ENCODE measurements at regions not wholly inside any gene's neighbourhood (a gene's known extent, or its start where the extent isn't known, plus 50 kb on each side); places are given as distances from the start of the nearest gene placed in this dataset.
"Not testable (repeated sequence)": the region's sequence is repeated elsewhere in the genome, so short reads cannot be mapped to it uniquely, and the experiment has no call there.

DNA sequence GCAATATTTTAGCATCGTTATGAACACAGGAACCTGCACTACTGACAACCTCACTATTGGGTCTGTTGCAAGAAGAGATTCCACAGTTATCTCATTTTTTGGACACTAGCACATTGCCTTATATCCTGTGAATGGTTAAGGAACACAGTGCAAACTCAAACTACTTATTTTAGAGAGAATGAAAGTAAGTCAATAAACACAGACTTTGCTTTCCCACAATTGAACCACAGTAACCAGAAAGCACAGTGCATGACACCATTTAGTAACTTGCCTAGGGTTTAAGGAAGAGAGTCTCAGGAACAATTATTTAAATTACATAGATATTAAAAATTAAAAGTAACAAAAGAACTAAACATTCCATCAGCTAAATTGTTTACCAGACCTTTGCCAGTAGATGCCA lies 468.8 kb downstream of the ZWINT start:
- DNase-seq, result no peak

DNA sequence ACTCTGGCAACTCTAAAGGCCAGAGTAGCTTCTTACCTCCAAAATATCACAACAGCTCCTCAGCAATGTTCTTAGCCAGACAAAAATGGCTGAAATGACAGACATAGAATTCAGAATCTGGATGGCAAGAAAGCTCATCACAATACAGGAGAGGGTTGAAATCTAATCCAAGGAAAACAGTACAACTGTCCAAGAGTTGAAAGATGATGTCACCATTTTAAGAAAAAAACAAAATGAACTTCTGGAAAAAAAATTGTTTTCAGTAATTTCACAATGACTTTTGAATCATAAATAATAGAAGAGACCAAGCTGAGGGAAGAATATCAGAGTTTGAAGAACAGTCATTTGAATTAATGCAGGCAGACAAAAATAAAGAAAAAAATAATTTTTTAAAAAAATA lies 479.5 kb downstream of the ZWINT start:
- no peak for DNase-seq

DNA sequence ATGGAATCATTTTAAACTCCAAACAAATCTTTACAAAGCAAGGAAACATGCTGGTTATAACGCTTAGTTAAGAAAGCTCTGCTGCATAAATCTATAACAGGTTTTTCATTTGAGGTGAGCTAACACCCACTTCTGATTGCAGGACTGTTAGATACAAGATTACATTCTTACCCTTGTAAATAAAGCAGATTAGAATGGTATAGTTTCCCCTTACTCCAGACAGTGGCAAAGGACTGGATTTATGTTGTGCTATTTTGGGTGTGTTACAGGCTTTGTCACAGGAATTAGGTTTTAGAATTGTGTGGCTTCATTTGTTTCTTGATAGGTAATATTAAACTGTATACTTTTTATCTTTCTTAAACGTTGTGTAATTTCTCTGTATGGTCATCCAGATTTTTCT lies 487.6 kb downstream of the ZWINT start:
- DNase-seq, result no peak

DNA sequence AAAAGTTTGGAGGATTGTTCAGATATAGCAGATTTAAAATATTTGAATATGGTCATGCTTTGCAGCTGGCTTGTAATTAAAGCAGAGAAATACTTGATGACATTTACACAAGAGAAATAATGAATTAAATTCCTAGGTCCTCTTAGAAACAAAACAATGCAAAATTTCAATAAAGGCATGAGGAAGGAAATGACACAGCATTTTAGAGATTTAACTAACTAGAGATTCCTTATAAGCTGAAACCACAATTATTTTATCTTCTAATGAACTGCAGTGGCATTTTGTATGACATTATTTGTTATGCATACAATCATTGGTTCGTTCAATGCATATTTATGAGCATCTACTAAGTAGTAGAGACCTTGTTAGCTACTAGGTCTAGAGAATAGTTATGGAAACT lies 490.9 kb downstream of the ZWINT start:
- no peak for DNase-seq

DNA sequence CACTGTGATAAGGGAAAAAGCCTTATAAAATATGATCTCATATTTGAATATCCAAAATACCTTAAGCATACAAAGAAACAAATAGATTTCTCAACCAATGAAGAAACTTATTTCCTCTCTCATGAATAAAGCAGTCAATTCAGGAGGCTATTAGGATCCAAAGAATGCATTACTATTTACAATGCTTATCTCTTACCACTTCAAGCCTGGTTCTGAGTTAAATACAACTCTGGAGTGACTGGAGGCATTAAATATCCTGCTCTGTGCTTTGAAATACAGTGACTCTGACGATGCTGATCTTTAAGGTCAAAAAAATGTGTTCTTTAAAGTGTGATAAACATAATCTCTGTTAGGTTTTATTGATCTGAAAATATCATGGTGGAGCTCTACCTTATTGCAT lies 493.2 kb downstream of the ZWINT start:
- DNase-seq, result no peak

DNA sequence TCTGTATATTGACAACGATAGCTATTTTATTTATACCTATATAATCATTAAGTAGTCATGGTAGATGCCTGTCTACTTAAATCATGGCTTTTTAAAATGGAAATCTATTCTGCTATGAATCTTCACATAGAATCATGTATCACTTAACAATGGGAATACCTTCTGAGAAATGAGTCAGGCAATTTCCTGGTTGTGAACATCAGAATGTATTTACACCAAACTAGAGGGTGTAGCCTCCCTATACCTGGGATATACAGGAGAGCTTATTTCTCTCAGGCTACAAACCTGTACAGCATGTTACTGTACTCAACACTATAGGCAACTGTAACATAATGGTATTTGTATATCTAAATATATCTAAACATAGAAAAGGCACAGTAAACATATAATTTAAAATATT lies 502.3 kb downstream of the ZWINT start:
- DNase-seq, result no peak

DNA sequence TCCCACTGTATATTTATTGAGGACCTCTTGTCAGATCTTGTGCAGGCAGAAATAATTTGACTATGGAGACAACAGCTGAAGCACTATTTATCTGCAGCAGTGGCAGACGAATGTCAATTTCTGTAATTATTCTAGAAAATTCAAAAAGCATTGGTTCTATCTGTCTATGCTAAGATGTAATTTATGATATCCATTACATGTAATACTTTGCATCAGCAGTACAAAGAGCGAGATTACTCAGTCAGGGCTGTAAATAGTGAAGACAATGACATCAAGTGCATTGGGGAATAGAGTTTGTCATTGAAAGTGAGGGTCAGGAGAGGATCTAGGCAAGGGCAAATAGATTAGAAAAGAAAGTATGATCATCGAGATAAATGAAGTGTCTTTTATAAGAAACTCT lies 508.2 kb downstream of the ZWINT start:
- DNase-seq, result no peak

DNA sequence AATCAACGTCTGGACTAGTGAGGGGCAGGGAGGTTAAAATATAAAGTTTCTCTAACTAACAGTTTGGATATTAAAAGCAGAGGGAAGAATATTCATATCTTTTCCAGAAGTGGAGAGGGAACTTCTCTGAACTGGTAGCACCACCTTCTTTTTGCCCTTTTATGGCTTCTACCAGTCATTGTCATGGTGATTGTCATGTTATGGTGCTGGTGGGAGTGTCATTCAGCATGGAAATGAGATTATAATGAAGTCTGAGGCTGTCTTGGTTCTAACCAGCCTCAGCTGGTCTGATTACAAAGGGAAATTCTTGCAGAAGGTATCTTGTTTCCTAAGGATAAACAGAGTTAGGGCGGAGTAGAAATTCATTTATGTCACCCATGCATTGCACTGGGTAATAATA lies 523.8 kb downstream of the ZWINT start:
- no peak for DNase-seq

DNA sequence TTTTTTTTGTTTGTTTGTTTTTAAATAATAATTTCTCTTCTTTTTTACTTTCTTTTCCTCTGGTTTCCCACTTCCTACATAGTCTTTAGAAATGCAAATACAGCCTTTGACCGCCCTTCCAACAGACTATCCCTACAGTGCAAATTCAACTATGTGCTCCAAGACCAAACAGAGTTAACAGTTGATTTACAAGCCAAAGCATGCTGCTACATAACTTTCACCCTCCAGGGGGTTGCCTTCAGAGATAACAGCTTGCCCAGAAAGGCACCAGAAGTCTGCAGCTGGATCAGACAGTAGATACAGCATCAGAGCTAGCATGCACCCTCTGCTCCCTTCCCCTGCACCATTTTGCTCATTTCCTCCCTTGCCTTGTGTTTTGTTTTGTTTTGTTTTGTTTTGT lies 539.0 kb downstream of the ZWINT start:
- no peak for DNase-seq

DNA sequence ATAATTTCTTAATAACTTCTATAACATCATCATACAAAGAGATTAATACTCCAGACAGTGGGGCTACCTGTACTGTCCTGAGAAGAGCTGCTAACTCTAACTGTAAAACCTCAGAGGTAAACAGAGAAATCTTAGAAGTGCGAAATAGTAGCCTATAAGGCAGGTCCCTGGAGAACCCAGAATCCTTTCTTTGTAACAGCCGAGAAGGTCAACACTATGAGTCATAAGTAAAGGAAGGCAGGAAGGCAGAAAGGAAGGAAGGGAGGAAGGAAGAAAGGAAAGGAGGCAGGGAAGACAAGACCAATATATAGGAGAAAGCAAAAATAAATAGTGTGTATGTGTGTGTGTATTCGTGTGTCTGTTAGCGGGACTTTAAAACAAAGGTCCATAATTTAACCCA lies 540.6 kb downstream of the ZWINT start:
- no peak for DNase-seq

DNA sequence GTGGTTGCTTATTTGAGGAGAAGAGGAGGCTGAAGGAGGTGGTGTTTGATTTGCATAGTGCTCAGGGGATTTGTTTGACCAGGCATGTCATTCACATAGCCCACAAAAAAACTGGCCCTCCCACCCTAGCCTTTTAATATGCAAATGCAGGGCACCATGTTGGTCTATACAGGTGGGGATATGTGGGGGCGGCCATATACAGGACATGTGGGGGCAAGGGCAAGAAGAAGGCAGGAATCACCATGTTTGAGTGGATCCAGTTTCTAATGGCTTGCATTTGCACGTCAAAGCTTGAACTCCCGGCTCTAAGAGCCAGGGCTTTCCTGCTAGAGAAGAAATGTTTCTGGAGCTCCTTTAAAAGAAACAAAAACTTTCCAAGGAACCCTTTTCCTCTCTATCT lies 541.0 kb downstream of the ZWINT start:
- DNase-seq, result no peak

DNA sequence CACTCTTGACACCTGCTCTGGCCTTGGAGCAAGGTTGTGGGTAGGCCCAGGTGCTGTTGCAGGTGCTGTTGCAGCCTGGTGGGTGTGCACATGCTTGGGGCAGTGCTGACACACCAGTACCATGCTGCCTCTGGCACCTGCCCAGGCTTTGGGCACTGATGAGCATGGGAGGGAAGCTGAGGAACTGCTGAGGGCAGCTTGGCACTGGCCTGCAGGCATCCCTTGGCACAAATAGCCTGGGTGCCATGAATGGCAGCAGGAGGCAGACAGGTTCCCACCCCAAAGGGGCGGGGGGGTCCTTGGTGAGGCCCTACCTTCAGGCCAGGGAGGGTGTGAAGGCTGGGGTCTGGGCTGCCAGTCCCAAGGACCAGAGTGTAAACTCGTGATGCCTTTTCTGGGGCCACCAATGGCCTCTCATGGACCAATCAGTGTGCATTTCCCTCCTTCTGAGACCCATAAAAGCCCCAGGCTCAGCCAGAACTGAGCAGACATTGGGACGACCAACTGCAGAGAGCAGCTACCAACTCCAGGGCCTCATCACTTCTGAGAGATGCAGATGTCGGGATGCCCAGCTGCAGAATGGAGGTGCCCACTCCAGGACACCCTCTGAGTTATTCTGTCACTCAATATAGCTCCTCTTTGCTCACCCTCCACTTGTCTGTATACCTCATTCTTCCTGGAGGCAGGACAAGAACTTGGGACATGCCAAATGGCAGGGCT lies 547.4 kb downstream of the ZWINT start:
- DNase-seq, result no peak

DNA sequence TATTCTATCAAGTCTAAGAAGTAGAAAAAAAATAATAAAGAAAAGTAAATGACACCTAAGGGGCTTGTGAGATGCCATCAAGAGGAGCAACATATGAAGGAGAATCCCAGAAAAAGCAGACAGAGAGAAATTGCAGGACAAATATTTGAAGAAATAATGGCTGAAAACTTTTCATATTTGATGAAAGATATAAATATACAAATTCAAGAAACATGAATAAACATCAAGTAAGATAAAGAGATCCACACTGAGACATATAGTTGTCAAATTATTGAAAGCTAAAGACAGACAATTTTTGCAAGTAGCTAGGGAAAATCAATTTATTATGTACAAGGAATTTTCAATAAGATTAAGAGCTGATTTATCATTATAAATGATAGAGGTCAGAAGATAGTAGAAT lies 558.0 kb downstream of the ZWINT start:
- no peak for DNase-seq

DNA sequence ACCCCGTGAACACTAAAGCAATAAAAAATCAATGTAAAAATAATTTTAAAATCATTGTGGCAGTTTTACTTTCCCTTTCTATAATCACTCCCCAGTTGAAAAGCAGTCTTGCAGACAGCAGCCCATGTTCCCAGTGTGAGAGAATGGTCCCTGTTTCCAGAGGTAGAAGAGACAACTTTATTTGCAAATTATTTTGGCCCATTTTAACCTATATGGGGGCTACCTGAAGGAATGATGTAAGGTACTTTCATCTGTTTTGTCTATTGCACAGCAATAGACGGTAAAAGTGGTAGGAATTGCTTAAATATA lies 559.8 kb downstream of the ZWINT start:
- no peak for DNase-seq

DNA sequence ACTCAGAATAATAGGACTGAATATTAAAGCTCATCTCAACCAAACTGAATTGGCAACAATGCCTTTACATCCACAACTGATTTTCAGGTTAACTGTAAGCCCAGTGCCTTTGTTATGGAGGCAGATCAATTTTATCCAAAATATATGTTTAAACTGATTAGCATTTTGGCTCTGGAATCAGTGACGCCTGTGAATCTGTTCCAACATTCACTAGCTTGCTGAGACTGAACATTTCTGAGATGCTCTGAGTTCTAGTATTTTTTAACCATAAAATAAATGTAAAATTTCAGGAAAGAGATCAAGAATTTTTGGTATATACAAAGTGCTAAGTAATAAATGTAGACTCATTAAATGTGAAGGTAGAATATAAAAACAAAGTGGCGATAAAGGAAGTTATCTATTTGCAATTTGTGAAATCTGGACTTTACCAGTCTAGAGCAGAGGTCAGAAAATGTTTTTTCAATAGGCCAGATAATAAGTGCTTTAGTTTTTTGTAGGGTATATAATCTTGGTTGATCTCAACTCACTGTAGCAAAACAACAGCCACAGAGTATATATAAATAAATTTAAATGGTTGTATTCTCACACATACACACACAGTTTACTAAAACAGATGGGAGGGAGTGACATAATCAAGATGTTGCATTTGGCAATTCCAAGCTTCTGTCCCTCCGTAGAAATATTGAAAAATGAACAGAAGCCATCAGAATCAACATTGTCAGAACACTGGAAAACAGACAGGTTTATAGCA lies 560.3 kb downstream of the ZWINT start:
- no peak for DNase-seq

DNA sequence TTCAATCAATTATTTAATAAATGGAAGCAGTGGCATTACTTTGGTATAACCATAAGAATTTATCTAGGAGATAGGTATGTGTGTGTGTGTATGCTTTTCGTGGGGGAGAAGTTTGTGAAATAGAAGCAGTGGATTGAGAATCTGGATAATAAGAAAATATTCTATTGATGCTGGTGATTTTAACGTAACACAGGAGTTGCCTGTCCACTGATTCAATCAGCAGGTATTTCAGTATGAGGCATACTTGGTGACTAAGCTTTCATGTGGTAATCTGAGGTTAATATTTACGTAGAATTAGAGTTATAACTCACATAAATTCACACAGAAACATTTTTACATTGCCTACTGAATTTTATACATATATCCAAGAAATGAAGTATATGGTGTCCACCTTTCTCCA lies 568.0 kb downstream of the ZWINT start:
- no peak for DNase-seq

DNA sequence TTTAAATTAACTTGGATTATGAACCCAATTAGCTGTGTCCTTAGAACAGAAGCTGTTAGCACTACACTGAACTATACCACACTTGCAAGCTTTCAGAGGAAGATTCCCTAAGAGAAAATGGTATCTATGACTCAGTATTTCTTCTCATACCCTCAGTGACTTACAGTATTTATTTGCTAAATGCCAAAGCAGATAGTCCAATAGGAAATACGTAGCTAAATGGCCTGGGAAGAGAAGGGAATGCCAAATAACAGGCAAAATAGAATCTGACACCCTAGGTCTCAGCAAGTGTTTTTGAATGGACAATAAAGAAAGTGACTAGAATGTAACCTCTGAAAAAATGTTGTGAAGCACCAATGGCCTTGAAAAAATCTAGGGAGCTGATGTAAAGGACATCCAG lies 570.8 kb downstream of the ZWINT start:
- DNase-seq, result not testable (repeated sequence)

DNA sequence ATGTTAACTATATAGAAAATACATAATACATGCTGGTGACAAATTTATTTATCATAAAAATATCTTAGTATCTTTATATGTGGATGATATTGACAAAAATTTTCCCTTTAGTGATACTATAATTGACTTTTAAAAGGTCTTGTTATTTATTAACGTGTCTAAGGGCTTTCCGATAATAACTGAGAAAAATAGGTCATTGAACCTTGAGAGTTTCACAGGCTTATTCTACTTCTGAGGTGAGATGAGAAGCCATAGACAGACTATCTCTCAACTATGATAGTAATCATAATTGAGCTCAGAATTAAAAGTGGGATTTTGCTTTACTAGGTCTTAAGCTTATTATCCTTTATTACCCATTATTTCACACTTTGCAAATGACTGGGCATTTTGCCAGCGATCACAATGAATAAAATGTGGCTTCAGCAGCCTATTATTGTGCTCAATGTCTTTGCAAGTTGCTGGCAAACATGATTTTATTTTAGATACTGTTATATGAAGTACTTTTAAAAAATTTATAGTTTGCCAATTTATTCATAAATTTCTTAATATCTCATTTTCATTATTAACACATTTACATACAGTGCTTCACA lies 574.5 kb downstream of the ZWINT start:
- no peak for DNase-seq

DNA sequence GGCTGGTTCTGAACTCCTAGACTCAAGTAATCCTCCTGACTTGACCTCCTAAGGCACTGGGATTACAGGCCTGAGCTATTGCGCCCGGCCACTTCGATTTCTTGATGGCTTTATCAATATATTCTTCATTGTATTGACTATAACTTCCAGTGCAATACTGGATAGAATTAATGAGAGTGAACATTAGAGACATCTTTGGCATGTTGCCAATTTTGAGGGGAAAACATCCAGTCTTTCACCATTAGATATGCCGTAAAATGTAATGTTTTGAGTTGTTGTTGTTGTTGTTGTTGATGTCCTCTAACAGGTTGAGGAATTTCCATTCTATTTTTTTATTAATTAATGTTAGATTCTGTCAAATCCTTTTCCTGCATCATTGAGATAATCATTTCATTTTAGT lies 578.9 kb downstream of the ZWINT start:
- DNase-seq, result no peak

DNA sequence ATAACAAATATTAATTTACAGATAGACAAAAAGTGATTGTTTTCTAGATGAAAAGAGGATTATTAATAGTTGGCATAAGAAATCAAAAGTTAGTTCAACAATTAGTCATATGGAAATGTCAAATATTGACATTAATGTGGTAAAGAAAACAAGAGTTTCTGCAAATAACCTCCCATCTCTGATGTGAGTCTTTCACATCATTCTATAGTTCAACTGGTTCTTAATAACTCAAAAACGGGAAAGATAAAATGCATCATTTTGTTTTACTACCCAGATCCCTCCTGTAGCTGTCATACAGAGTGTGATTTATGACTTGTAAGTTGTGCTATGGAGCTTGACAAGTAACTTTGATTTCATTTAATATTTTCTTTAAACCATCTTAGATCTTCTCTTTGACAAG lies 594.8 kb downstream of the ZWINT start:
- no peak for DNase-seq

DNA sequence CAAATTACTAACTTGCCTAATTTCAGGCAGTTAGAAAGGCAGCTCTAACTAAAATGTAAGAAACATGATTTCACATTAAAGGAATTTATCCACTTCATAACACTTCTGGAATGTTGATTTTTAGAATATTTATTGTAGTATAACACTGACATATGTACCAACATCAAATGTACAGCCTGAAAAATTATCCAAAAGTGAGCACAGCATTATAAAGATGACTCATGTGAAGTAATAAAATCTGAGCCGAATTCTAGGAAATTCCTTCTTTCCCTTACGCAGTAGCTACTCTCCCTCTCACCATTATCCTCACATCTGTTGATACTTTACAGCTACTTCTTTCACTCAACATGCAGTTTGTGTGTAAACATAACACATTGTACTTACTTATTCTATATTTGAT lies 610.6 kb downstream of the ZWINT start:
- DNase-seq, result no peak

DNA sequence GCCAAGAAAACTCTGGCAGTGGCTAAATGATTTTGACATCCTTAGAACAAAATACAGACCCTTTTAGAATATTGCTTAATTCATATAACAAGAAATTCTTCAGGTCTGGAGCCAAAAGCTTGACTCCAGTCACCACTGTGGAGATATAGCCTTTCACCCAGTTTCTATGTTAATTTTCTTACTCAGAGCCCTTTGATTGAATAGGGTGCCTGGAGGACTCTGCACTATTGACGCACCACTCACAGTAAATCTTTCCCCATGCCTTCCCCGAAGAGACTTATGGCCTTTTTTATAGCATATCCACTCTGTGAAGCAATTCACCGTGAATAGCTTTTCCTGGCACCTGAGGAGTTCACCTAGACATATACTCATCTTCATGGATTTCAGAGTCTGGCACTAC lies 613.8 kb downstream of the ZWINT start:
- no peak for DNase-seq

DNA sequence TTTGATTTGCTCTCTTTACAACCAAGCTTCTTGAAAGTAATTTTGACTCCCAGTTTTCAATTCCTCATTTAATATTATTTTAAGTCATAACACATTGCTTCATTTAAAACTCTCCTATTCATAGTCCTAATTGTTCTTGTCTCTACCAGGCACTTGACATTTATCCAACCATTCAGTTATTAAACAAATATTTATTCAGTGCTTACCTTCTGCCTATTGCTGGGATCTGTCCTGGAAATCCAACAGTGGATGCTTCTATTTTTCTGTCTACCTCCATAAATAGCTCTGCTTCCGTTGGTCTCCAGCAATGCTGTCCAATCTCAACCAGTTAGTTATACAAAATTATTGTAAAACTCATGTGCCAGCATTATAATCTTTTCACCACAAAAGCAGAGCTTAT lies 615.1 kb downstream of the ZWINT start:
- no peak for DNase-seq

DNA sequence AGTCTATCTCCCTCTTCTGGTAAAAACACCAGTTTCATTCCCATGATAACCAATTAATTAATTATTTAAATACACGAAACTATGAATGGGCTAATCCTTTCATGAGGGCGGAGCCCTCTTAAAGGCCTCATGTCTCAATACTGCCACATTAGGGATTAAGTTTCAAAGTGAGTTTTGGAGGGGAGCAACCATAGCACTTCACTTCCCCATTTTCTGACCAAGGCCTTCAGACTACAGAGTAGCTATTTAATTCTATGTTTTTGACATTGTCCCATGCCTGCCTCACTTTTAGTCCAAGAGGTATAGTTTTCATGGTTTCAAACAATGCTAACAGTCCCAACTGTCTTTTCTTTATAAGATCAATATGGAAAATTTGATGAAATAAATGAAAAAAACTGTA lies 618.6 kb downstream of the ZWINT start:
- DNase-seq, result no peak

DNA sequence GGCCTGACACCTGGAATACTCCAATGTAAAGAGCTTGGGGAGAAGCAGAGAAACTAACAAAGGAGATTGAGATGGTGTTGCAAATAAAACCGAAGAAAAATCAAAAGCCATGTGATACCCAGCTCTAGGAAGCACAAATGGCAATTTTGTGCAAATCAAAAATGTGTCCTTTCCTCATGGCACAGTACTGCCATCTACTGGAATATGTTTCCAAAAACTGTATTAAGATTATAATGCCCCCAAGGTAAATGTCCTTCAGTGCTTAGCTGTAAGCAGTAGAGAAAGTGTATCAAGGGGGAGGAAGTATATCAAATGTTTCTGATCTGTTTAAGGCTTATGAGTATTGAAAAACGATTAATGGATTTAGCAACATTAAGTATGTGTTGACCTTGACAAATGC lies 620.3 kb downstream of the ZWINT start:
- DNase-seq, result peak; percentile 13

Data from KG1 (cell line).